Activated naive CD4-positive, alpha-beta T cell (primary cell): ENCODE measurements at regions not wholly inside any gene's neighbourhood (a gene's known extent, or its start where the extent isn't known, plus 50 kb on each side); places are given as distances from the start of the nearest gene placed in this dataset.
A peak's percentile ranks its signal among the peaks of the same experiment; 100 is the strongest.
"Not testable (repeated sequence)": the region's sequence is repeated elsewhere in the genome, so short reads cannot be mapped to it uniquely, and the experiment has no call there.

Source experiments
- DNase-seq, 4 experiments: peaks; one replicate each; lab custom pipeline; 2025; lab: John Stamatoyannopoulos, UW

GRCh38 chr21:27769763-27770162, 802.9 kb upstream of the ADAMTS5 start:
- DNase-seq = no peak

GRCh38 chr21:27768046-27768637, 801.3 kb upstream of the ADAMTS5 start:
- DNase-seq = not testable (repeated sequence)

- no peak for DNase-seq
Observed at GRCh38 chr21:27764056-27764455, 797.2 kb upstream of the ADAMTS5 start.

GRCh38 chr21:27761623-27762022, 794.7 kb upstream of the ADAMTS5 start:
- no peak for DNase-seq

GRCh38 chr21:27759820-27760219, 792.9 kb upstream of the ADAMTS5 start:
- DNase-seq = no peak

GRCh38 chr21:27759091-27759659, 792.3 kb upstream of the ADAMTS5 start:
- no peak for DNase-seq

GRCh38 chr21:27756191-27756590, 789.3 kb upstream of the ADAMTS5 start:
- DNase-seq = no peak

- no peak for DNase-seq
Observed at GRCh38 chr21:27743971-27744564, 777.2 kb upstream of the ADAMTS5 start.

- no peak for DNase-seq
Observed at GRCh38 chr21:27741736-27742135, 774.8 kb upstream of the ADAMTS5 start.

- DNase-seq = no peak
Observed at GRCh38 chr21:27740084-27740483, 773.2 kb upstream of the ADAMTS5 start.

- DNase-seq = no peak
Observed at GRCh38 chr21:27739187-27739586, 772.3 kb upstream of the ADAMTS5 start.

- DNase-seq = no peak
Observed at GRCh38 chr21:27735699-27736098, 768.8 kb upstream of the ADAMTS5 start.

GRCh38 chr21:27734146-27734545, 767.3 kb upstream of the ADAMTS5 start:
- no peak for DNase-seq

- DNase-seq = no peak
Observed at GRCh38 chr21:27725916-27726315, 759.0 kb upstream of the ADAMTS5 start.

GRCh38 chr21:27722095-27722494, 755.2 kb upstream of the ADAMTS5 start:
- DNase-seq = no peak

GRCh38 chr21:27721675-27722074, 754.8 kb upstream of the ADAMTS5 start:
- no peak for DNase-seq

- no peak for DNase-seq
Observed at GRCh38 chr21:27719226-27719625, 752.3 kb upstream of the ADAMTS5 start.

GRCh38 chr21:27715131-27715530, 748.2 kb upstream of the ADAMTS5 start:
- DNase-seq = no peak

- no peak for DNase-seq
Observed at GRCh38 chr21:27713154-27714109, 746.5 kb upstream of the ADAMTS5 start.

GRCh38 chr21:27704567-27705166, 737.8 kb upstream of the ADAMTS5 start:
- no peak for DNase-seq

GRCh38 chr21:27703791-27704190, 736.9 kb upstream of the ADAMTS5 start:
- DNase-seq = no peak

GRCh38 chr21:27700974-27701614, 734.2 kb upstream of the ADAMTS5 start:
- DNase-seq = peak in 3 of 4 experiments; percentile 2 to 14 (median 6)
